Heart left ventricle (tissue), 13 donors: ENCODE measurements at regions not wholly inside any gene's neighbourhood (a gene's known extent, or its start where the extent isn't known, plus 50 kb on each side); places are given as distances from the start of the nearest gene placed in this dataset.

ENCODE experiments used
- POLR2A ChIP-seq, 2 donors: fragments of 450-650 bp; IDR thresholded peaks; one replicate each; pipeline ENCODE4 v1.6.1; 2017; ENCODE audit warnings: antibody characterized with exemption in 2 of 2, mild to moderate bottlenecking in 2 of 2, moderate library complexity in 2 of 2
- TF ChIP-seq, protein P1 (sequence below), 12 donors: fragments of 200-600 bp; sonication (generic) in 4 of 12; IDR thresholded peaks; one replicate each; pipeline versions ENCODE4 v1.5.0 to v1.8.0; 2018 to 2022; ENCODE audit warnings: antibody characterized with exemption in 12 of 12, mild to moderate bottlenecking in 5 of 12
- donor health status: ischemic (EF 13 %, LVEDD 7.1; RV severe dilation, severe dysfunction).
- donor health status: DM: no; HTN: yes; CAD: no.
- donor health status: DM: no; HTN: no; CAD: no.
- donor health status: ischemic (EF 25% LVEDD 6.9; RV normal size, moderate dysfunction).
- donor health status: ischemic (EF 25% LVEDD 5.7; RV mildly dilated, moderate dysfunction).
- donor health status: ischemic (EF 35%, LVEDD 5.7; RV mildly dilated, moderate dysfunction).
- donor health status: nonischemic (EF 11% LVEDD 7.7; RV severe dilation, severe dysfunction).
- donor health status: DM: yes; HTN: yes; CAD: no.
- donor health status: PGD.
- donor health status: ischemic (EF 29% LVEDD 5.4; RV normal size, mild dysfunction).
- donor health status: nonischemic (EF 23%, LVEDD 6.1; RV moderate dilation, normal function).

DNA sequence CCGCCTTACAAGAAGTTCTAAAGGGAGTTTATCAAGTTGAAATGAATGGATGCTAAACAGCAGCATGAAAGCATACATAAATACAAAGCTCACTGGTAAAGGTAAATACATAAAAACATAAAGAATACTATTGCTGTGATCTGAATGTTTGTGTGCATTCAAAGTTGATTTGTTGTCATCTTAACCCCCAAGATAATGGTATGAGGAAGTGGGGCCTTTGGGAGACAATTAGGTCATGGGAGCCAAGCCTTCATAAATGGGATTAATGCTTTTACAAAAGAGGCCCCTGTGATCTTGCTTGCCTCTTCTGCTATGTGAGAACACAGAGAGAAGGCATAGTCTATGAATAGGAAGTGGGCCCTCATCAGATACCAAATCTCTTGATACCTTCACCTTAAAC lies 209.0 kb upstream of the SAMSN1 start:
- TF ChIP-seq, protein P1, sequence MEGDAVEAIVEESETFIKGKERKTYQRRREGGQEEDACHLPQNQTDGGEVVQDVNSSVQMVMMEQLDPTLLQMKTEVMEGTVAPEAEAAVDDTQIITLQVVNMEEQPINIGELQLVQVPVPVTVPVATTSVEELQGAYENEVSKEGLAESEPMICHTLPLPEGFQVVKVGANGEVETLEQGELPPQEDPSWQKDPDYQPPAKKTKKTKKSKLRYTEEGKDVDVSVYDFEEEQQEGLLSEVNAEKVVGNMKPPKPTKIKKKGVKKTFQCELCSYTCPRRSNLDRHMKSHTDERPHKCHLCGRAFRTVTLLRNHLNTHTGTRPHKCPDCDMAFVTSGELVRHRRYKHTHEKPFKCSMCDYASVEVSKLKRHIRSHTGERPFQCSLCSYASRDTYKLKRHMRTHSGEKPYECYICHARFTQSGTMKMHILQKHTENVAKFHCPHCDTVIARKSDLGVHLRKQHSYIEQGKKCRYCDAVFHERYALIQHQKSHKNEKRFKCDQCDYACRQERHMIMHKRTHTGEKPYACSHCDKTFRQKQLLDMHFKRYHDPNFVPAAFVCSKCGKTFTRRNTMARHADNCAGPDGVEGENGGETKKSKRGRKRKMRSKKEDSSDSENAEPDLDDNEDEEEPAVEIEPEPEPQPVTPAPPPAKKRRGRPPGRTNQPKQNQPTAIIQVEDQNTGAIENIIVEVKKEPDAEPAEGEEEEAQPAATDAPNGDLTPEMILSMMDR (IDR thresholded peaks at IDR 0.05), result no peak
- no peak for TF ChIP-seq POLR2A (IDR thresholded peaks at IDR 0.05)
